HG03135 (cell line): ENCODE measurements at regions not wholly inside any gene's neighbourhood (a gene's known extent, or its start where the extent isn't known, plus 50 kb on each side); places are given as distances from the start of the nearest gene placed in this dataset.
"Not testable (repeated sequence)": the region's sequence is repeated elsewhere in the genome, so short reads cannot be mapped to it uniquely, and the experiment has no call there.

Experiments used
- ATAC-seq: cut with Tn5 transposase; IDR thresholded peaks from one replicate; pipeline ENCODE4 v1.9.1; 2021; ENCODE audit warnings: mild to moderate bottlenecking, moderate library complexity; ENCODE audit not compliant: unreplicated experiment

DNA sequence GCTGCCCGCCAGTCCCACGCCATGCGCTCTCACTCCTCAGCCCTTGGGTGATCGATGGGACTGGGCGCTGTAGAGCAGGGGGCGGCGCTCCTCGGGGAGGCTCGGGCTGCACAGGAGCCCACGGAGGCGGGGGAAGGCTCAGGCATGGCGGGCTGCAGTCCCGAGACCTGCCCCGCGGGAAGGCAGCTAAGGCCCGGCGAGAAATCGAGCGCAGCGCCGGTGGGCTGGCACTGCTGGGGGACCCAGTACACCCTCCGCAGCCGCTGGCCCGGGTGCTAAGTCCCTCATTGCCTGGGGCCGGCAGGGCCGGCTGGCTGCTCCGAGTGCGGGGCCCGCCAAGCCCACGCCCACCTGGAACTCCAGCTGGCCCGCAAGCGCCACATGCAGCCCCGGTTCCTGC, 102.2 kb upstream of the PDE10A start:
- ATAC-seq: not testable (repeated sequence)

DNA sequence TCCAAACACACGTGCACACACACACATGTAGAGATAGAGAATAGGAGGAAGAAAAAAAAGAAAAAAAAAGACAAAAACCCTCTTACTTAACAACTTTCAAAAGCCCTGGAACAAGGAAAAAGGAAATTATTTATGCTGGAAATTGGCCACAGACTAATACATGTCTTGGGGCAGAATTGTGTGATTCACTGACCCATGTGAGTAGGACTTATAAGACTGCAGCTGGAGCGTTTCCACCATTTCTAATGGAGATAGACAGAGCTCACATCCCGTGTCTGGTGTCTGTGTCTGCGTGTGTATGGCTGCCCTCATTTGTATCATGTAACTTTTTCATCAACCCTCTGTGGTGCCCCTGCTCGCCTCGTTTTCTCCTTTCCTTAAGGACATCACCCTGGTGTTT, 99.8 kb upstream of the PDE10A start:
- ATAC-seq: no peak

DNA sequence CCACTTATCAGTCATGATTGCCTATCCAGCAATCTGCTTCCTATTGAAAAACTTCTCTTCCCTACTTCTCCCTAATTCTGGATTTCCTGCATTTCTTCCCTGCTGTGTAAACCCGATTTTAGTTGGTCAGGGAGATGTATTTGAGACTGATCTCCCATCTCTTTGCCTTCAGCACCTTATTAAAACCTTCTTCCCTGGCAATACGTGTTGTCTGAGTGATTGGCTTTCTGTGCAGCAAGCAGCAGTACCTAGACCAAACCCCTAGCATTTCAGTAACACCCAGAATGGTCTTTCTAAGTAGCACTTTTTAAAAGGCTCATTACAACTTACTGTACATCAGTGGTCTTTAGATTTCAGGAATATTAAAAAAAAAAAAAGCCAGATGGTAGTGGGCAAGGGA, 99.1 kb upstream of the PDE10A start:
- no peak for ATAC-seq

DNA sequence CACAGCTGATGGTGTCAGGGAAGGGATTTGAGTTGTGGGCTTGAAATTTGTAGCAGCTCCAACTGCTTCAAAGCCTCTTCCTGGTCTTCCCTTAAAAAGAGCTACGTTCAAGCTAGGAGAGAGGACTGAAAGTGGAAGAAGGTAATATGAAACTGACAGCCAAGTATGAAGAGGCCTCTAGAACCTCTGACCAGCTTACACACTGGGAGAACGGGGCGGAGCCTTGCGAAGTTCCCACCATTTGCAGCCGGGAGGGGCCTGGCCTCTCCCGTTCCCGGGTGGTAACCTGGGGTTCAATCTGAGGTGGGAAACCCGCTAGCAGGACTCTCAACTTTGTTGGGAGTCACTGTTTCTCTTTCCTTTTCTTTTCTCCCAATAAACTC, 97.8 kb upstream of the PDE10A start:
- no peak for ATAC-seq

DNA sequence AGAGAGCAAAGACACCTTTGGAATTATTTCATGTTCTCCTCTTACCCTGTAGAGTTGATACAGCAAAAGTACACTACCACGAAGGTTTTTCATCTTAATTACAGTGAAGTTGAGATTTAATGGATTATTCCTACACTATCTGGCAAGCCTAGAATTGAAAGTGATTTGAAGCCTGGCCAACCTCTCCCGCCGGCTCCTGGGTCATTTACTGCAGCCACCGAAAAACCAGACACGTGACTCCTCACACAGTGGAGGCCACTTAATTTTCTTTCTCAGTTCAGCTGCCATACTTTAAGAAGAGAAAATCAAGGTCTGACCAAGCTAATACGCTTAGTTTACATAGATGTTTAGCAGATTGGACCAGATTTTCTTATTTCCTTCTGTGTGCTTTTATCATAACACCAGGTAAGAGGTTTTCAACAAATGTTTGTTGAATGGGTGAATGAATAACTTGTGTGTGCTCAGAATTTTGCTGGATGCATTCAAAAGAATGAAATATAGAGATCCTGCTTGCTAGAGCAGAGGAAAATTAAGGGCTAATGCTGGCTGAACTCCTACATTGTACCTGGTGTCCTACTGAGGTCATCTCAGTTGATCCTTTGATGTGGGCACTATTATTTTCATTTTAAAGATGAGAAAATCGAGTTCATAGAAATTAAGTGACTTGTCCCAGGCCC, 97.2 kb upstream of the PDE10A start:
- ATAC-seq: no peak

DNA sequence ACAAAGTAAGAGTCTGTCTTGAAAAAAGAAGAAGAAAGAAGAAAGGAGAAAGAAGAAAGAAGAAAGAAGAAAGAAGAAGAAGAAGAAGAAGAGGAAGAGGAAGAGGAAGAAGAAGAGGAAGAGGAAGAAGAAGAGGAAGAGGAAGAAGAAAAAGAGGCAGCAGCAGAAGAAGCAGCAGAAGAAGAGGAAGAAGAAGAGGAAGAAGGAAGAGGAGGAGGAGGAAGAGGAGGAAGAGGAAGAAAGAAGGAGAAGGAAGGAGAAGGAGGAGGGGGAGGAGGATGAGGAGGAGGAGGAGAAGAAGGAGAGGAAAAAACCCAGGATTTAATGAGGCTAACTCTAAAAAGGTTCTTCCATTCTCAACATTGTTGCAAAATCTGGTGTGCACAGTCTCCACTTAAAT, 95.4 kb upstream of the PDE10A start:
- ATAC-seq: no peak

DNA sequence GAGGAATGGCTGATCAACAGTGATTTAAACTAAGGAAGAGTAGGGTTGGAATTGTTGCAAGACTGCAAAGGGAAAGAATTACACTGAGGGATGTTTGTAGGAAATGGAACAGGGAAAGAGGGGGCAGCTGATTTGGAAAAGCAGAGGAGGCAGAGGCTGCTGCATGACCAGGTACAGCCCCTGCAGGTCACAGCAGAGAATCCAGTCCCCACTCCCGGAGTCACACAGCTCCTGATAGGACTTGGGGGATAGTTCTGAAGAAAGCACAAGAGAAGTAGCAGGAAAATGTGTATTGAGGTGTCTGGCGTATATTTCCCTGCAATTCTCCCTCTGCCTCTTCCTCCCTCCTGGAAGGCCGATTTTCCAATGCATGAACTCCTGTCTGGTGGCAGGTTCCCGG, 92.5 kb upstream of the PDE10A start:
- no peak for ATAC-seq

DNA sequence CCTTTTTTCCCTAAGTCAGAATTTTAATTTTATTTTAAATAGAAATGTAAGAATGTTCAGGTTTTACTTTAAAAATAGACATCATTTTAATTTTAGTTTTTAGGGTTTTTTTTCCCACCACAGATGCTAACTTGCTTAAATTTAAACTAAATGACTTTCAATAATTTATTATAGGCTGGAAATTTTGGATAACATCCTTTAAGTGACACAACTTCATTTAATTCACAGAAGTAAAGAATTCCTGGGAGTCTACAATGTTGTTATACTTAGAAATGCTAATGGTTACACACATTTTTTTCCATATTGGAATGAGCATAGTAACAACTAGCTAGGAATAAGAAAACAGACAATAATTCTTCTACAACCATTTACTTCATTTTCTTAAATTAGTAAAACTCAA, 90.5 kb upstream of the PDE10A start:
- ATAC-seq: no peak

DNA sequence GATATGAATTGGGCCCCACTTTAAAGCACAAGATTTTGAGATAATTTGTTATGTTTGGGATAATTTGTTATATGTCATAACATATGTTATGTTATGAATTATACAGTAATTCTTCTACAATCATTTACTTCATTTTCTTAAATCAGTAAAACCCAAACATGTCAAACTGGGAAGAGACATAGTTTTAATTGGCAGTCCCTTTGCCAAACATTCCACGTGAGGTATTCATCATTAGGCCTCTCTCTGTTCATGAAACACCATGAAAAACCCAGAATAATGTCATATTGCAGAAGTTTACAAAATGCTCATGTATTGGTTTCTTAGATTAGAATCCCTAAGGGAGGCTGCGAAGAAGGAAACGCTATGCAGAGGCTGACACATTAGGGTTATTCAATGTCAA, 89.4 kb upstream of the PDE10A start:
- no peak for ATAC-seq

DNA sequence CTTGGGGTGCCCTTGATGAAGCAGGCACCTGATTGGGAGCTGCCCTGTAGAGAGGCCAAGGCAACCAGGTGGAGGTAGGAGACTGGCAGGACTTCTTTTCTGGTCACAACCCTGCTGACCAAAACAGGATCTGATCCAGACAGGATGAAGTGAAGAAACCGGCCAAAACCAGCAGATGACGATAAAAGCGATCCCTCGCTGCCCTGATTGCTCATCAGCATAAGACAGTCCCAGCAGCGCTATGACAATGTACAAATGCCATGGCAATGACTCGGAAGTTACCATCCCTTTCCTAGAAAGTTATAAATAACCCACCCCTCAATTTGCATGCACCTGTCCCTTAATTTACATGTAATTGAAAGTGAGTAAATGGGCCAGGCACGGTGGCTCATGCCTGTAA, 88.4 kb upstream of the PDE10A start:
- no peak for ATAC-seq

DNA sequence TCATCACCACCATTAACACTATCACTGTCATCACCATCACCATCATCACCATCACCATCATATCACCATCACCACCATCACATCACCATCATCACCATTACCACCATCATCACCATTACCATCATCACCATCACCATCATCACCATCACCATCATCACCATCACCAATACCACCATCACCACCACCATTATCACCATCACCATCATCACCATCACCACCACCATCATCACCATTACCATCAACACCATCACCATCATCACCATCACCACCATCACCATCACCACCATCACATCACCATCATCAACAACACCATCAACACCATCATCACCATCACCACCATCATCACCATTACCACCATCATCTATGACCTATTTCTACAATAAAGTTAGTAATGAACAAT, 86.1 kb upstream of the PDE10A start:
- no peak for ATAC-seq

DNA sequence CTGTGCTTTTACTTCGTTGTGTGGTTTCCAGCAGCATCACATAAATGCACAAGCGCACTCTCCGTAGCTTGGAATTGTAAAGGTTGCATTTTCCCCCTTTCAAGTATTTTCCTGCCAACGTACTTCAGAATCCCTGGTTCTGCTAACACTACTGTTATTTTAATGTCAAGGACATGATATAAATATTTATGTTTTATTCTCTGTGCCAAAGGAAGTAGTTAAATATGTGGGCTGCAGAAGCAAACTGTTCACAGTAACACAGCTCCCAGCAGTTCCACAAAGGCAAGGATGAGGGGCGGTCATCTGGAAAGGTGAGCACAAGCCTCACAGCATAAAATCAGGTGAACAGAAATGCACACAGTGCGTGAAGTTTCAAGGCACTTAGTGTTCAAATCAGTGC, 85.3 kb upstream of the PDE10A start:
- no peak for ATAC-seq

DNA sequence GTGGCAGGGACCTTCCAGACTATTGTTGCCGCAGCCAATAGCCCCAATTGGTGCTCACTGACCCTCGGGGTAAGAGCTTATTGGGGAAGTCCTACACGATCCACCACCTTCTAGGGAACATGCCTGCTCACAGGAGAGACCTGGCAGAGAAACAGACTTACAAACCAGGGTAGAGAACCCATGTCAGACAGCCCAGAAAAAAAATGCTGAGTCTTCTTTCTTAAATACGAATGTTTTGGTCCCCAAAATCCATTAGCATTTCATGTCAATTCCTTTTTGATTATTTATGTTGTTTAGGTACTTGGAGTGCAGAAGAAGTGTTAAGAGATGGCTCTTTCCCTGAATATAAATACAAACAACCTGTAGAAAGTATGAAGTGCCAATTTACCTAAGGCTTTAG, 84.9 kb upstream of the PDE10A start:
- ATAC-seq: no peak

DNA sequence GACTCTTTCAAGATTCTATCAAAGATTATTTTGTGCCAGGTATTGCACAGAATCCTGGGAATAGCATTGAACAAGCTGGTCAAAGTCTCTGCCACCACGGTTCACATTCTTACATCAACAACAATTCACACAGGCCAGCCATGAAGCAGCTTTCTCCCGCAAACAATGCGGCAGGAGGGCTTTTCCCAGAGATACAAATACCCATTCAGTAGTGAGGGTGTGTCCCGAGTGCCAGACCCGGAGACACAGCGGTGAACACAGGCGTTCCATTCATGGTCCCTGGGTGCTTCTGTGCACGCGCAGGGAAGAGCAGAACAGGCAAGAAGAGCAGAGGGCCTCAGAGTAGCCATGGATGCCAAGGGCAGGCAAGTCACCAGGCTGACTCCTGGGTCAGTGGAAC, 83.3 kb upstream of the PDE10A start:
- no peak for ATAC-seq

DNA sequence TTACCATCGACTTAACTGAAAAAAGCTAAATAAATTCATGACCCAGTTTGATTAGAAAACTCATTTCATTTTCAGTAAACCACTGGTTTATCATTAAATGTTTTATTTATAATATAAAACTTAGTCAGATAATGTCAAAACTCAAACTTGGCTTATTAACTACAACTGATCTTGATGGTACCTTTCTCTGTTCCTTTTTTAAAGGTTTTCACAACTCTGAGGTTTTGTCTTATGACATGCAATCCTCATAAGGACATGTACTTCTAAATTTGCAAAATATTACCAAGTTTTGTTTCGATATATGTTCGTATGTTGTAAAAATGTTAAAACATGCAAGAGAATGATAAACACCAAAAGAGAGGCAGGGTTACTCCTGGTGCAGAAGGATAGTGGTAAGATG, 82.5 kb upstream of the PDE10A start:
- ATAC-seq: no peak

DNA sequence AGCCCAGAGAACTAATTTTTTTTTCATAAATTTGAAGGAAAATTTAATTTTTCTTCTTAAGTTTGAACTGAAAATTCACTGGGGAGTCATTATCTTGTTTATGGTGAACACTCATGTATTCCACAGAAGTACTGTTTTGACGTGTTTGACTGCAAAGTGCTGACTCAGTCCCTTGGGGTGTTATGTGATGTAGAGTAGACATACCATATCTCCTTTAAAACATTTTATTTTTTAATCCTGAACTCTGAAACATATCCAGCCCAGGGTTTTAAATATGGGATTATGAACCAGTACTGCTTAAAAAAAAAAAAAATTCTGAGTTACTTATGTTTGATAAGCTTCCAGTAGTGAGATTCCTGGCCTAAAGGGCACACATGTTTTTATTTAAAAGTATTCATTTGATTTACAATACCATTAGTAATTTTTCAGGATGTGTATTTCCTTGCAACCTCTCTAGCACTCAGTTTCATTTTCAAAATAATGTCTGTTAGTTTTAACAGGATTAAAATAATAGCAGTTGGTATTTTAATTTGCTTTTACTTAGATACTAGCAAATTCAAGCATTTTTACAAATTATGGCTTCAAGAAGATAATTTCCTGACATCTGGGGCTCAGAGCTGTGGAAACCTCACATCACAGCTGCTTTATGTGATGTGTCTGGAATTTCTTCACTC, 81.7 kb upstream of the PDE10A start:
- ATAC-seq: no peak

DNA sequence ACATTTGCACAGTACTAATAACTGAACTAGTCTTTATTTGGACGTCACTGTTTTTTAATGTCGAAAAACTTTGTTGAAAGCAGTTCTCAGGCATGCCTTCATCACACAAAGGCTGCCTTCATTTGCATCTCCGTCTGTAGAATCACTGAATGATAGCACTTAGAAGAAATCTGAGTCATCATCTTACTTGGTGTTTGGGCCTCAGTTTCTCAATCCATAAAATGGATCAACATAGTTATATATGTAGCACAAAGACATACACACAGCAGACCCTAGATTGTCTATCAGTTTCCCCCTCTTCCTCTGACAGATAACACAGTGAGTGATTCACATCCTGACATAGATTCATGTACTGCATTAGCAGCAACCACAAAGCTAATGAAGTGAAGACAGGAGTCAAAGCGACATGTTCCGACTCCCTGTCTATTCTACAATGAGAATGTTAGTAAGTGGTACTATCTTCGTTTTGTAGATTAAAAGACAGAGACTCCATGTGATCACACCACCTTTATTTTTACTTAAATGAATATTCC, 80.4 kb upstream of the PDE10A start:
- ATAC-seq: no peak

DNA sequence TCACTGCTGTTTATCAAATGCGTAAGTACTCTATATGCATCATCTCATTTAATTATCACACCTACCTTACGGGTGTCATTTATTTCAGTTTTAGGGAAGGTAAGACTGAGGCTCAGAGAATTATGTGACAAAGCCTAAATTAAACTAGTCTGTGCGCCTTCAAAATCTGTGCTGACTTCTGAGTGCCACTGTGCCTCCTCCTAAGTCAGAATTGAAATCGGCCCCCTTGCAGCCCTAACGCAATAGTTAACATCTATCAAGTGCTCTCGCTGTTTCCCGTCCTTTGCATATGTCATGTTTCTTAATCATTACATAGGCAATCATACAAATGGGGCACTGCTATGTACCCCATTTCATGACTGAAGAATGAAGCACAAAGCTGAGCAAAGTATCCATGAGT, 79.0 kb upstream of the PDE10A start:
- no peak for ATAC-seq

DNA sequence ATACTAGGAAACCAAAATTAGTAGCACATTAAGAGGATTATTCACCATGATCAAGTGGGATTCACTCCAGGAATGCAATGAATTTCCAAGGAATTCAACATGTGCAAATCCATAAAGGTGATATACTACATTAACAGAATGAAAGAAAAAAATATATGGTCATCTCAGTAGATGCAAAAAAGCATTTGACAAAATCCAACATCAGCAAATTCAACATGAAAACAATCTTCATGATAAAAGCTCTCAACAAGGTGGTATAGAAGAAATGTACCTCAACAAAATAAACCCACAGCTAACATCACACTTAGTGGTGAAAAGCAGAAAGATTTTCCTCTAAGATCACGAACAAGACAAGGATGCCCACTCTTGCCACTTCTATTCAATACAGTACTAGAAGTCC, 74.4 kb upstream of the PDE10A start:
- ATAC-seq: no peak

DNA sequence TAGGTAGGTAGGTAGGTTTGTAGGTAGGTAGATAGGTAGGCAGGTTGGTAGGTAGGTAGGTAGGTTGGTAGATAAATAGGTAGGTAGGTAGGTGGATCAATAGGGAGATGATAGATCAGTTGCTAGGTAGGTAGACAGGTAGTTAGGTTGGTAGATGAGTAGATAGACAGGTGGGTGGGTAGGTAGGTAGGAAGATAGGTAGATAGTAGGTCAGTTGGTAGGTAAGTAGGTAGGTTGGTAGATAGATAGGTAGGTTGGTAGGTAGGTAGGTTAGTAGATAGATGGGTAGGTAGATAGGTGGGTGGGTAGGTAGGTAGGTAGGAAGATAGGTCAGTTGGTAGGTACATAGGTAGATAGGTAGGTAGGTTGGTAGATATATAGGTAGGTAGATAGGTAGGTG, 72.0 kb upstream of the PDE10A start:
- no peak for ATAC-seq

DNA sequence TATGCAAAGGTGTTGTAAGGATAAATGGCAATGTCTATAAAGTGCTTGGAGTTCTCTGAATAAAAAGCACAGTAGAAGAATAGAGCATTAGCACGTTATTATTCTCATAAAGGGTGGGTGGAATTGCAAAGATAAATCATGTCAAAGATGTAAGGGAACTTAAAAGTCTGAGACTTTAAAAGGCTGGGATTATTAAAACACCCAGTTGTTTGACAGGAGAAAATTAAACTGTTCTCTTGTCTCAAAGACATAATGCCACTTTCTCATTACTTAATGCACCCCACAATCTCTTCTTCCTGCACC, 70.4 kb upstream of the PDE10A start:
- ATAC-seq: no peak

DNA sequence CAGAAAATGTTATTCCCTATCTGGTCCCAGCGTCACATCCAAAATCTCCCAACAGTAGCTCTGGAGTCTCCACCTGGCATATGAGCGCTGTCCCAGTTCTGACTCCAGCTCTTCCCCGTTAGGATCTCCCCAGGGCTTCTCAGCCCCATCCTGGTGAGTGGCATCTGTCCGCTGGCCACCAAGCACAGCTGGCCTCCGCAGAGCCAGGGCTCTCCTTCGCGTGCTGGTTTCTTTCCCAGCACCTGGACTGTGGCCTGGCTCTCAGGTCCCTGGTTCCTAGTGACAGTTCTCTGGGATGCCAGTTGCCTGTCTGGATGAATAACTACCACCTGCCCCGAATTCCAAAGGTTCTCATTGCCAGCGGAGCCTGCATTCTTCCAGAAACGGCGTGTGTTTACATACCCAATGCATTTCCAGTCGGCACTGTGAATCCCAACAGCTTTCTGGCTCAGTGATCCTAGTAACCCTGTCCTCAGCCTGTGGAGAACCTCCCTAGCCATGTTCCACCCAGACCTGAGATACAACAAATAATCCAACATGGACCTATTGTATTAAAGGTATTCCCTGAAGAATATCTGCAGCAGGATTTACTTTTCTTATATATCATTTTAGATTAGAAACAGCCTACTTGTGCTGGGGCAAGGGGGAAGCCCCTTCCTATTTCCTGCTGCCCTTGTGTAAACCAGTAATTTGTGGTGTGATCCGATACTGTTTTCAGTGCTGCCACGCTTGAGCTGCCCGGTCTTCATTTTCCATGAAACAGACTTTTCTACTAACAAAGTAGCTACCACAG, 69.9 kb upstream of the PDE10A start:
- no peak for ATAC-seq
